HG02938 (cell line): ENCODE measurements at regions not wholly inside any gene's neighbourhood (a gene's known extent, or its start where the extent isn't known, plus 50 kb on each side); places are given as distances from the start of the nearest gene placed in this dataset.

Experiments used
- ATAC-seq: cut with Tn5 transposase; IDR thresholded peaks from one replicate; pipeline ENCODE4 v1.9.1; 2021; ENCODE audit warnings: mild to moderate bottlenecking, moderate library complexity; ENCODE audit not compliant: unreplicated experiment

DNA sequence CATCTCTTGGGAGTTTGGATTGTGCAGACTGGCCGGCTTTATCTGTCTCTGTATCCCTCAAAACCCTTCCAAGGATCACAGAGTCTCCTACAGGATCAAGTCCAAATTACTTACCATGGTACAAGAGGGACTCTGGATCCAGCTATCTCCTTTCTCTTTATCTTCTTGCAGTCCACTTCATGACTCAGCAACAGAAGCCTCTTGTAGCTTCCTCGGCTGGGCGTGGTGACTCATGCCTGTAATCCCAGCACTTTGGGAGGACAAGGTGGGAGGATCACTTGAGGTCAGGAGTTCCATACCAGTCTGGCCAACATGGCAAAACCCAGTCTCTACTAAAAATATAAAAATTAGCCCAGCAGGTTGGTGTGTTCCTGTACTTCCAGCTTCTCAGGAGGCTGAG, 189.7 kb downstream of the BCAT1 start:
- ATAC-seq, result no peak

DNA sequence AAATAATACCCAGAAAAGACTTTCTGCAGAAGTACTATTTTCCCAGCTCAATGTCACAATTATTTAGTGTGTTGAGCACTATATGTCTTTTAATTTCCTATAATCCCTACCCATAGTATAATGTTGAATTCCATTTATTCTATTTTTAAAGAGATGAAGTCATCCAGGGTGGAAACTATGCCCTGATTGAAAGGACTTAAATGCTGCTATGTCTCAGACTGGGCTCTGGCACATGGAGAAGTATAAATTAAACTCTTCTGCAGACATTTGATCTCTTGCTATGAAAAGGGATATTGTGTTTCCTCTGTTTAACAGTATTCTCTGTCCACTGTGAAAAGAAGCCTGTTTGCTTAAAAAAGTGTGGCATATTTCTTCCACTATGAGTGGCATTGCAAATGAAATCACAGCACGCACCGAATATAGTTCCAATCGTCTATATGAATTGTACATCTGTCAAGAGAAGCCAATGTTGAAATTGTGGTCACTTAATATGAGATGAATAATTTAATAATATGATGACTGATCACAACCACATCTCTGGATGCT, 192.3 kb downstream of the BCAT1 start:
- ATAC-seq, result no peak

DNA sequence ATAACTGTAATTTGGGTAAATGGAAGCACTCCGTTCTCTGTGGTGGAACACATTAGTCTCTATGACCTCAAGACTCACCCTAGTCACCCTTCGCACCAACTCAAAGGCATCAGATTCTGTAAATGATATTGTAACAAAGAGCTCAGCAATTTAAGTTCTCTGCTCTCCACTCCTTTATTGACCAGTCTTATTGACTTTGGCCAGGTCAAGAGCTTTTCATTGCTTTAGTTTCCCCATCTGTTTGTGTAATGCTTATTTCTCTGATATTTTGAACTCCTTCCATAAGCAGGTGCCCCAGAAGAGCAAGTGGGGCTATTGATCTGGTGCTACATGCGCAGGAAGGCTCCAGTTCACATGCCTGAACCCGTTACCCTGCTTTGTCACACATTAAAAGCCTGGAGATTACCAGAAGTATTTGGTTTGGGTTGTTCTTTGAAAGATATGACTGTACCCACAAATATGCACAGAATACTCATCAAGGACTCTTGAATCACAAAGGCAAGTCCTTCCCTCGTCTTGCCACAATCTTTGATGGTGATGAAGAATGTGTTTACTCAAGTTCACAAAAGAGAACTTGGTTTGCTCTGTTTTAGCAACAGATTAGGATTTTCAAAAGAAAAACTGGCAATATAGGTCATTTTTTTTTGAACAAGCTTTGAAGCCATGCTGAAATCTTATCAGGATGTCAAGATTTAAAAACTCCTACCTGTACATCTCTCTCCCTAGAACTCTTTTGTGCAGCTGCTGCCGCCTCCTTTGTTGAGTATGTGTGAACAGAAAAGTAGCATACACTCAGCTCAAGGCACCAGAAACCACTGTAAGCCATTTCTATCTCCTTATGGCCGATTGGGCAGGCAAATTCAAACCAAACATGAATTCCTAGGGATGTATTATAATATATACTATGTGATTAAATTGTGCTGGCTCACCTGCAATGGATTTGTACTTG, 193.9 kb downstream of the BCAT1 start:
- no peak for ATAC-seq

DNA sequence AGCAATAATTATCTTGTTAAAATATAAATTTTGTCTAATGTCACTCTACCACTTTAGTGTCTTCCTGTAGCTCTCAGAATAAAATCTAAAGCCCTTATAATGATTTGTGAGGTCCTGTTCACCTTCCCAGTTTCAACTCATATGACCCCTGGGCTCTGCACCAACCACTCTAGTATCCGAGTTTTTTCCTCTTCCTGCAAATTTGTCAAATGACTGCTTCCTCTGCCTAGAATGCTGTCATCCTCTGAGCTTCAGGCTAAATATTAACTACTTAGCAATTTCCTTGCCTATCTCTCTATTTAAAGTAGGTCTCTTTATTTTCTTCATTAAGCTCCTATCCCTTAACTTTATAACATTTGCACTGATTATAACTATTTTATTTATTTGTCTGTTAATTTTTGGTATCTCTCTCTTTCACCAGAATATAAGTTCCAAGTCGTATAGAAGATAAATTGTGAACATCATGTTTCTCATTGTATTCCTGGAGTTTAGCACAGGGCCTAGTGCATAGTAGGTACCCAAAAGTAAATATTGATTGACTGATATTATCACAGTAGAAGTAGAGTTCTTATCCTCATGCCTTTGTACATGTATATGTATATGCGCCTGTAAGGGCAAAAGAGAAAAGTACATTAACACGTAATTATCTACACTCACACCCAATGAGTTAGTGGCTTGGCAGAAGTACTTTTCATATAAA, 196.0 kb downstream of the BCAT1 start:
- no peak for ATAC-seq

DNA sequence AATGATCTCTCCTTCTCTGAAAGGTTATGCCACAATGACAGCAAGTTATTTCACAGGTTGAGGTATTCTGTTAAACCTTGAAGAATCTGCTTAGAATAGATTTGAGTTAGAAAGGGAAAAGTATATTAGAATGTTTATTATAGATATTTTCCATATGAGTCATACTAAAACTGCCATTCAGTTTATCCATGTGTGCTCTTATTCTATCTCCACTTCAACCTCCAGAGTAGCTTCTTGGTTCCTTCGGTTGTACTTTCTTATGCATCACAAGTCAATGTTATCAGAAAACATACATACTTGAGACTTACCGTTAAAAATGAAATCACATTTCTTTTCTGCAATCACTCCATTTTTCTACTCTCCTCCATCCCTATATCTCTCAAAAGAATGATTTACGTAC, 197.7 kb downstream of the BCAT1 start:
- no peak for ATAC-seq

DNA sequence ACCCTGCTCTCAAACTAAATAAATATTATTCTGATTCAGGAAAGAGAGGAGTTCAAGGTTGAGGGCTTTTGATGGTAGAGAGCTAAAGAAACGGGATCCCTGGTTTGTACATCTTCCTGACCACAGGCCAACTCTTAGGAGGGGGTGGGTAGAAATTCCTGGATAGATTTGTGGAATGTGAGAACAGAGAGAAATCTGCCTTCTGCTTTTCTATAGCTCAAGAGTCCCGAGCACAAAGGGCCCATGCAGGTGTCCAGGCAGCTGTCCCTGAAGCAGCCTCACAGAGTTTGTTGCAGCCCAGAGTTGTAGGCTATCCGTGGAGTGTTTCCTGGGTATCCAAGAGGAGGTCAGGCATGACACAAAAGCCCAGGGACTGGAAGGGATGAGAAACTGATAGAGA, 198.6 kb downstream of the BCAT1 start:
- no peak for ATAC-seq

DNA sequence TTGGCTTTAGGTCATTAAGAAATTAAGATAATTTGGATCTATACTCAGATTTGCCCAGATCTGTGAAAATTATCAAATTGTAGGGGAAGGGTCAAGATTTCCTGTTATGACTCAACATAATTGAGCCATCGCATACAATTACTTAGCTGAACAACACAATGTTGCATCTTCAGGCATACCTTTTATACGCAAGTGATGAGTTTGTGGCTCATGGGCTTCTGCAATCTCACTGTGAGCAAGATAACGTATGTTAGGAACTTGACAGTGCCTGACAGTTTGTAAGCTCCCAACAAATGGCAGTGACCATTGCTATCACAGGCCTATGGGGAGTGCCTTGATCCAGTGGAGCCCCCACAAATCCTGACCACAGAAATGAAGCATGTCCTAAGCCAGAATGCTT, 199.7 kb downstream of the BCAT1 start:
- no peak for ATAC-seq

DNA sequence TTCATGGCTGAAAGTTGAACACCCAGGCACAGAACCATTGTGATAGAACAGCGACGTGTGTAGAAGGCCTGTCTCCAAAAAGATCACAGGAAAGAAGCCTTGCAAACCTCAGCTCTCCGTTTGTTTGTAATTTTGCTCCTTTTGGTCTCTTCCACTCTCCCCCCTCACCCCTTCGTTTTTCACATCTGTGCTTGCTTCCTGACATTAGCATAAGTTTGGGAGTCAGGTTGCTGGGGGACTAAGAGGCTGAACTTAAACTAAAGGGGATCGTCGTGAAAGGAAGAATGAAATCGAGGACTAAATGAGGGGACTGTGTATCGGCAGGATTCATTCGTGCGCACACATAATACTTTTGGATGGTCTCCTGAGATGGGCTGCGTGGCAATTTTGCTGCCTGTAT, 200.6 kb downstream of the BCAT1 start:
- no peak for ATAC-seq

DNA sequence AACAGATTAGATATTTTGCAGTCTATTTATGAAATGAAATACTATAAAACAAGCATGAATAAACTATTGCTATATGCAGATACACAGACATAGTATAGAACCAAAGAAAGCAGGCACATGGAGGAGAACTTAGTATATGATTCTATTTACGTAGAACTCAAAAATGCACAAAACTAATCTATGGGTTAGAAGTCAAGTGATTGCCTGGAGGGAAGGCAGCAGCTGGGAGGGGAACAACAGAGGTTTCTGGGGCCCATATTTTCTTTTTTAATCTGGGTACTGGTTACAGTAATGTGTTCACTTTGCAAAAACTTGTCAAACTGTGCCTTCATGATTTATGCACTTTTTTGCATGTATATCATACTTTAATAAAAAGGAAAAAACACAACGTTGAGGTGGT, 202.0 kb downstream of the BCAT1 start:
- no peak for ATAC-seq

DNA sequence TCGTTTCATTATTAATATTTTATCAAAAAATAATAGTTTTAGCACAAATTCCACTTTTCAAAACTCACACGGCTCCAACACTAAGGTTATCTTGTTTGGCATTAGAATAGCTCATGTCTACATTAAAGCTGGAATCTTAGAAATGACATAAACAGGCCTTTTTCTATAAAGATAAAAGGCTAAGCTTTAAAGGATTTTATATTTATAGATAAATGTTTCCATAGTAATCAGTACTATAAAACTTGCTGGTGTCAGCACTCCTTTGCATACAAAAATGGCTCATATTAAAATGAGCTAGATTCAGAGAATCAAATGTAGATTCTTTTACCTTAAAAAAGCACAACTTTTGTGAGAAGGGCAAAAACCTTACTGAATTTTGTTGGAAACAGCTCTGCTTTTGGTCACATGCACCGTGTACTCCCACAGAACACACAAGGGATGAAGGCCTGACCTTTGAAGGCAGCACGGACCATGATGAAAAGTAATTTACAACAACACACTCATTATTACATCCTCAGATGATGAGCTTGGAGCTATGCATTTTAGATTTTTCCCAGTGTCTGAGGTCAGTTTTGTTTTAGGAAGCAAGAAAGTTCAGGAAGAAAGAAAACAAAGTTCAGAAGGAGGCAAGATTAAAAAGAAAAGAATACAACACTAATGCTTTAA, 202.8 kb downstream of the BCAT1 start:
- no peak for ATAC-seq

DNA sequence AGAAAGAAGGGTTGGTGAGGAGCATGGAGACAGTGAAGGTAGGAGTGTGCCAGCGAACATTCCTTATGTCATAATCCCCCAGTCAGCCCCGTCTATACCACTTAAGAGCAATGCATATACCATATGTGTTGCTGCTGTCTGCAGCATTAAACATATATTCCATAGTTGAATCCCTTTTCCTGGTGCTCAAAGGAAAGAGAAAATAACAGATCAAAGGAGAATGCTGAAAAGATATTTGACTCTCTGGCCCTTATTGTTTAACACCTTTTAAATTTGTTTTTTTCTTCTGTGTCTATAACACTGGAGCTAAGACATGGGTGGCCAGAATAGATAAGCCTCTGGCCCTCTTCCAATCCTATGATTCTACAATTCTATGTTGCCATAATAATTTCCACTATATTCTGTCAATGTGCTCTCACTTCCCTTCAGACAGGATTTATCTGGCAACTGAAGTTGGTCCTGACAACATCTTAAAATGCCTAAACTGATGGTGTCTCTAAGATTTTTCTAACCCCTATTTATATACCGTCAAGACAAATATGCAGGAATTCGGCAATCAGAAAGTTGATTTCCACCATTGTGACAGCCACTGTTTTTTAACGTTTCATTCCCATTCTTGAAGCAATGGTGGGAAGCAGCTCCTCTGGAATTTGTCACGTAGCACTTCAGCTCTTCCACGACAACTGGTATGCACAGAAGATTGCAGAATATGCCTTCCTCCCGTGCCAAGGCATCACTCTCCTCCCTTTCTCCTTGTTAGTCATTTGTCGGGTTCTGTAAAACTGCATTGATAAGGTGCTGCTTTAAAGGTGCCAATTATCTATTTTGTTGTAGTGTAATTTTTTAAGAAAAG, 204.7 kb downstream of the BCAT1 start:
- ATAC-seq, result no peak

DNA sequence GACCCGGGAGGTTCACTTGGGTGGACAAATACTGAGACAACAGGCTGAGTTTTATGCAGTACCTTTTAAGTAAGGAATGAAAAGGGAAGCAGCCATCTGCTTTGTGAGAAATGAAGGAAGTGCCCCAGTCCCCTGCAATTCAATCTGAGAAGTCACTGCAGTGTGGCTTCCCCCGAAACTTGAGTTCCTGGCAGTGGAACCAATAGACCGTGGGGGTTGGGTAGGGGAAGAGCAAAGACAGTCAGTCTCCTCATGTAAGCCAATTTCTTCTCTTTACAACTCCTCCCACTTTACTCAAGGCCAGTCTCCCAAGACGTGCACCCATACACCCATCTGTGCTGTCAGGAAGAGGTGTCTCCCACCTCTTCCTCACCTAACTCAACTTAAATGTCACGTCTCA, 206.5 kb downstream of the BCAT1 start:
- ATAC-seq, result peak; percentile 85

DNA sequence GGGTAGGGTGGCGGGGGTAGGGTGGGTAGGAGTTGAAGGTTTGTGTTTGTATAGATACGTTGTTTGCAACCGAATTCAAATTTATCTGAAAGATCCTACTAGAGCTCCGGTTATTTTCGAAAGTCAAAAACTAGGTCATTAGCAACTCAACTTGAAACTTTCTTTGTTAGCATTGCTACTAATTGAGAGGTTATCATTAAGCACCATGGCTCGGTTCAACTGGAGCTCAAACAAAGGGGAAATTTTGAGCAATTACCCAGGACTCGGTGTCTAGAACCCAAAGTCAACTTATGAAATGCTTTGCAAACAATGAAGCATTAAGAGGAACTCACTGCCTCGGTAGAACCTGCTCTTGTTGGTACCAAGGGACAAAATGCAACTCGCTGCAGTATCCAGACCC, 207.7 kb downstream of the BCAT1 start:
- peak; percentile 44 for ATAC-seq

DNA sequence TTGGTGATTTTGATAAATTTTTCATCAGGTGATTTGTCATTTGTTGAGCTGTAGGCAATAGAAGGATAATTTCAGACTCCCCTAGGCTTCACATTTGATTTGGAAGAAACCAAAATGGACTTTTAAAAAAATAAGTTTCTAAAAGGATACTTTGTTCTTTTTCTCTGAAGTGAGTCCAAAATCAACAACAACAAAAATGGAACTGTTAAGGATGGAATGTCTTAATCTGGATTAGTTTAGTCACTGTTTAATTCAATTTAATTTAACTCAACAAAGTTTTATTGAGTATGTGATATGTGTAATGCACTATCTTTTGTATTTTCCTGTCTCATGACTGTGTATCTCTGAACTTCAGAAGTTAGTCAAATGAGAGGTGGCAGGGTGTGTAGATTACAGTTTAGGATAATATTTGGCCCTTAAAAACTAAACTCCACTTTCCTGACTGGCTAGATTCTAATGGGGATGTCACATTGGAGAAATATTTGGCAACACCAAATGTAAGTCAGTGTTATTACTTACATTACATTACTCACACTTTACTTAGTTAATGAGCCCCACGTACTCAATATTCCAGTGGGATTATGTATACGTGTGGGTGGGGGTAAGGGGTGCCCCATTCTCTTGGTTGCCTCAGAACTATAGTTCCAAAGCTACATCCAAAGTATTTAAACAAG, 209.7 kb downstream of the BCAT1 start:
- ATAC-seq, result no peak

DNA sequence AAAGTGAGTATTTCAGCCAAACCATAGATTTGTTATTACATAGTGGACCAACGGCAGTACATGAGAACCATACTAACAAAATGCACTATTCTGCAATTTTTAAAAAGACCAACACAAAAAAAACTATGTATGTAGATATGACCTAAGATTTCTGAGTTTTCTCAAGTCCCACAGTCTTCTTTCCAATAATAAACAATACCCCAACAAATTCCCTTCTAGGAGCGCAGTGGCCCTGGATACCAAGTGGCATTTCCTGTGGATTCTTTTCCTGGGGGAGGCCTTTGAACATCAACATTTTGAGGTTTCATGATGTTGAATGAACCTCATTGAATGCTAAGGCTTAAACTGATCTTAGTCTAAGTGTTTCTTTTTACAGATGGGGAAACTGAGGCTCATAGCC, 210.5 kb downstream of the BCAT1 start:
- no peak for ATAC-seq

DNA sequence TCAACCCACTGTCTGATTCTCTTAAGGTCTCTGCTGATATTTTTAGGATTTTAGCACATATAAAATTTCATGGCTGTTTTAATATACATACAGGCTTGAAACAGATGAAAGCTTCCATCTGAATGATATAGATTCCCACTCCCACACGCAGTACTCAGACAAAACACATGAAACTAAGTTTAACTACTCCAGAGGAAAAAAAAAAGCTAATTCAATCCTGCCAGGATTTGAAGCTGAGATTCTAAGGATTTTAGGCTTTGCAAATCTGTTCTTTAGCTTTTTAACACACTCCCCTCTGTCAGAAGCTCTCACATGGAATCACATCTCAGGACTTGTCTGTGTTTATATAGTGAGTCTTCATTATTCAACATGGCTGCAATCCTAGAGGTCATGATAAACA, 217.3 kb downstream of the BCAT1 start:
- ATAC-seq, result no peak

DNA sequence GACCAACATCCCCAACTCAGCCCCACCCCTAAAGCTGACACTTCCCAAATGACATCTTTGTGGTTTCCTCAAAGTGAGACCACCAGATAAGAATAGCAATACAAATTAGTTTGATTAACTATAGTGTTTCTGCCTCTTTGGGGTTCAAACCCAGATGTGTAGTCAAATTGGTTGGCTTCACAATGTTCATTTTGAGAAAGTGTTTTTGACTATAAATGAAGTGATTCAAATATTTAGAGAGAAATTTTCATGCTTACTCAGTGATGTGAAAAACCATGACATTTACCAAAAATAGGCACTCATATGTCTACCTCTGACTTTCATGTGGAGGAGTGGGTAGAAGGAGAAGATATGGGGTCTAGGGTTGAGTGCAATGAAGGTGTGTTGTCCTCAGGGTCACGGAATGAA, 218.4 kb downstream of the BCAT1 start:
- no peak for ATAC-seq

DNA sequence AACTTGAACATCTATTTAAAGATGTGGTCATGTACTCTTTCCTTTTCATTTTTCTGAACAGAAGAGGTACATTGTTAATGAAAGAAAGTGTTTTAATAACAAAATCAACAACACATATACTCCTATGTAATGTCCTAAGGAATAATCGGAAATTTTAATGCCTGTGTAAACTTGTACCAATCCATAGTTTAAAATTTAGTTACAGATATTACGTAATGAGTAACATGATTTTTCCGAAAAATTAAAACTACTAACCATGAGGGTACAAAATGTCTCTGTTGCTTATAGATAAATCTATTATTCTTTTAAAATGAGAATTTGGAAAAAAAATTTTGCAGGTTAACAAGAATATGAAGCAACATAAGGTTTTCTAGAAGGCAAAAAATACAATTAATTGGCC, 220.1 kb downstream of the BCAT1 start:
- ATAC-seq, result no peak

DNA sequence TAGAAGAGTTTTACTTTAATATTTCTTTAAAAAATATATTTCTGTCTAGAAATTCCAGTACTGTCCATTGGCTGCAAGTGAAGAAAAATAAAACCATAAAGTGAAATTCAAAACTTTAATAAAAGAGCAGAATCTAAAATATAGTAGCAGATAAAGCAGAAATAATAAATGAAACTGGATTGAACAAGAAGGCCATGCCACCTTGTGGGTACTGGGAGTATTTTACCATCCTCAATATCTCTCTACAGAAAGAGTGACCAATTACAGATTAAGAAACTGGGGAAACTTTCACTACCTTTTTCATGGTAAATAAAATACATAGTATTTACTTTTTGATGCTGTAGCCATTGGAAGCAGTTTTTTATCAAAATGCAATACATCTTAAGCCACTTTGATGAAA, 220.5 kb downstream of the BCAT1 start:
- peak; percentile 55 for ATAC-seq

DNA sequence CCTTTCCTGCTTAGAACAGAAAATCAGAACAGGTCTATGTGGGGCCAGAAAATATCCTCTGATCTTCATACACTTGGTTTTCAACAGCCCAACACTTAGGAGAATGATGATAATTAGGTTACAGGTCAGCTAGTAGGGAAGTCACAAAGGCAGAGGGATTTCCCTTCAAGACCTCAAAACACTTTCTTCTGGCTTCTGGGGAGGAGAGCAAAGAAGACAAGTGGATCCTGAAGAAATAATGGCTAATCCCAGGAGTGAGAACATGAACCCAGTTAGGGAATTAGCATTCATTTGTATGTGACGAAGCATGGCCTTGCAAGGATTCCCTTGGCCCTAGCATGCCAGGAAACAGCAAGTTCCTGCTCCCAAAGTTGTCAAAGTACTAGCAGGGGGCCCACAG, 223.3 kb downstream of the BCAT1 start:
- ATAC-seq, result no peak
